Cortex of kidney (tissue), 1 donor: ENCODE measurements at regions not wholly inside any gene's neighbourhood (a gene's known extent, or its start where the extent isn't known, plus 50 kb on each side); places are given as distances from the start of the nearest gene placed in this dataset.

ENCODE experiments used
- DNase-seq: peaks from one replicate; lab custom pipeline; 2025; lab: John Stamatoyannopoulos, UW

DNA sequence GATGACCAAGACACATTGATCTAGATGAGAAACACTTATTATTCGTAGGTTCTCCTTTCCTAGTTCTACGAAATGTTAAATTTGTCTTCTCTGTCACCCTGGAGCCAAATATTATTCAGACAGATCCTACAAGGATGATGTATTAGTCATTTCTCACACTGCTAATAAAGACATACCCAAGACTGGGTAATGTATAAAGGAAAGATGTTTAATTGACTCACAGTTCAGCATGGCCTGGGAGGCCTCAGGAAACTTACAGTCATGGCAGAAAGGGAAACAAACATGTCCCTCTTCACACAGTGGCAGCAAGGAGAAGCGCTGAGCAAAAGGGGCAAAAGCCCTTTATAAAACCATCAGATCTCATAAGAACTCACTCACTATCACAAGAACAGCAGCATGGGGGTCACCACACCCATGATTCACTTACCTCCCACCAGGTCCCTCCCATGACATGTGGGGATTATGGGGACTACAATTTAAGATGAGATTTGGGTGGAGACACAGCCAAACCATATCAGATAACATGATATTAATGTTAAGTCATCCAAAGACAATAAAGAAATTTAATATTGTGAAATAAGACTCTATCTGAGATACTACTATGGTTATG is 1248.8 kb upstream of the SLC10A2 start:
- no peak for DNase-seq

- no peak for DNase-seq
Measured at GRCh38 chr13:104314321-104314720, 1248.1 kb upstream of the SLC10A2 start.

DNA sequence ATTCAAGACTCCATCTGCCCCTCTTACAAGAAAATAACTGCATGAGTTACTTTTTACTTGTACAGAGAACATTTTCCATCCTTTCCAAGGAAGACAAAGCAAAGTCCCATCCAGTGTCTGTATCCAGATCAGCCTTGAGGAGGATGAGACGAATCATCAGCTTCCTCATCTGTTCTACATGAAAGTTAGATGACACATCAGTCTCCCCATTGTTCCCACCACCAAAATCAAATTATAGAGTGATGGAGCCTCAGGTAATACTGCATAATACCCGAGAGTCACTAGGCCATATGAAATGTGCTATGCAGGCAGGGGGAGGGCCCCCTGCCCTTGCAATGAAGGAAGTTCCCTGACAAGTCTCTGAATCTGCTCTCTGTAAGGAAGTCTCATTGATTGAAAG is 1244.6 kb upstream of the SLC10A2 start:
- no peak for DNase-seq

DNA sequence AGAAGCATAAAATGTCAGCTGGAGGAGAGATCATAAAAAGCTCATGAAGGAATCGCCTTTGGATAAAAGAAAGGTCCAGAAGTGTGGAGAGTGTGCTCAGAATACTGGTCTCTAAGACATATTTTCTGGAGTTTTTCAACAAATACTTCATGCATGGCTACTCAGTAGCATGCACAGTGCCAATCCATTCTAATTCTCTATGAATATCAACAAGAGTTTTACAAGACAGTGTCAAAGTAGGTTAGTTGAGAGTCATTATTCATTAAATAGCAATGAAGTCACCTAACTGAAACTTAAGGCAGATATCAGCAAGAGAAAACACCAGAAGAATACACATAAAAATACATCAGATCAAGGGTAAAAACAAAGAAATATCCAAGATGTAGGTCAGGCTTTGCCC is 1243.2 kb upstream of the SLC10A2 start:
- DNase-seq = no peak

- no peak for DNase-seq
Measured at GRCh38 chr13:104301171-104301975, 1235.2 kb upstream of the SLC10A2 start.

DNA sequence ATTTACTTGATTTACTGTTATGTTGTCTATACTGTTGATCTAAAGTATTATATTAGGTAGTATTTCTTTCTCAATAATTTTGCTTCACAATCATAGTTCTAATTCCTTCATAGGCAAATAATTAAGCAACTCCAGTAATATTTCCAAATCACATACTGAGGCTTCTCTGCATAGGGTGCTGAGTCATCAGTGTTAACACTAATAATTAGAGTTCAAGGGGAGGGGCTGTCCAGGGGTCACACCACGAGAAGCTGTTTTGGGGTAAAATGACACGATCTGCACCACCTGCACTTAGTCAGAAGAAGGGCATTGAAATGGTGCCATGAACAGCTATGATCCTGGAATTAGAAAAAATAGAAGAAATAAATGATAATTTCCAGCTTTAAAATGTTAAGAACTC is 1230.9 kb upstream of the SLC10A2 start:
- DNase-seq = no peak

DNA sequence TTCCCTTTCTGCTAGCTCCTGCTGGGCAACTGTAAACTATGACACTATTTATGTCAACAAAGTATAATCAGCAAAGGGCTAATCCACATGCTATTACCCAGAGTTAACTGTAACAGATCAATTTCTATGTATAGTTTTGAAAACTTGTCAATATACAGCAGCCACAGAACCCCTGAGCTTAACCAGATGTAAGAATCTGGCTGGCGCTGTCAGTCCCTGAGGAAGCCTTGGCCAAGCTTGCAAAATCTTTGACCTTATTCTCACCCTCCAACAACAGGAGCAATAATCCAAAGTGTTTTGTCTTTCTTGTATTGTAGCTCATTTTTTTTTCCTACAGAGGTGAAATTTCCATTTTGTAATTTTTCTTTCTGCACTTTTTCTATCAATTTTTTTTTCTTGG is 1230.1 kb upstream of the SLC10A2 start:
- DNase-seq = no peak

GRCh38 chr13:104295537-104295936 is 1229.3 kb upstream of the SLC10A2 start:
- DNase-seq = no peak

GRCh38 chr13:104289400-104289799 is 1223.2 kb upstream of the SLC10A2 start:
- no peak for DNase-seq

DNA sequence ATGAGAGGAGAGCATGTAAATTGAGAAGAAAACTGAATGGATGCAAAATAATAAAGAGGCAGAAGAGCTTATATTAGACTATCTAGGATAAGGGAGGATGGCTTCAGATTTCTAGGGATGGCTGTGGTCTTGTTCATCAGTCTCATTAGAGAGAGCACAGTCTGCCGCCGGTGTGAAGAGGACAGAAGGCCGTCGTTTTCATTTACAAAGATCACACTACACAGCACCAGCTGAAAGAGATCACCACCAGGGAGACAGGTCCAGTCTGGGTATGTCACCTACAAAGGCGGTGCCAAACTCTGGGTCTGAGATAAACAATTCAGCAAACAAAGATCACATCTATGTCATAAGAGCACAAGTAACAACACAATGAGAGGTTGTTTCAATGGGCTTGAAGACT is 1222.3 kb upstream of the SLC10A2 start:
- DNase-seq = no peak

GRCh38 chr13:104286566-104287290 is 1220.5 kb upstream of the SLC10A2 start:
- no peak for DNase-seq

- DNase-seq = no peak
Measured at GRCh38 chr13:104281910-104282309, 1215.7 kb upstream of the SLC10A2 start.

GRCh38 chr13:104270731-104271130 is 1204.5 kb upstream of the SLC10A2 start:
- DNase-seq = no peak

DNA sequence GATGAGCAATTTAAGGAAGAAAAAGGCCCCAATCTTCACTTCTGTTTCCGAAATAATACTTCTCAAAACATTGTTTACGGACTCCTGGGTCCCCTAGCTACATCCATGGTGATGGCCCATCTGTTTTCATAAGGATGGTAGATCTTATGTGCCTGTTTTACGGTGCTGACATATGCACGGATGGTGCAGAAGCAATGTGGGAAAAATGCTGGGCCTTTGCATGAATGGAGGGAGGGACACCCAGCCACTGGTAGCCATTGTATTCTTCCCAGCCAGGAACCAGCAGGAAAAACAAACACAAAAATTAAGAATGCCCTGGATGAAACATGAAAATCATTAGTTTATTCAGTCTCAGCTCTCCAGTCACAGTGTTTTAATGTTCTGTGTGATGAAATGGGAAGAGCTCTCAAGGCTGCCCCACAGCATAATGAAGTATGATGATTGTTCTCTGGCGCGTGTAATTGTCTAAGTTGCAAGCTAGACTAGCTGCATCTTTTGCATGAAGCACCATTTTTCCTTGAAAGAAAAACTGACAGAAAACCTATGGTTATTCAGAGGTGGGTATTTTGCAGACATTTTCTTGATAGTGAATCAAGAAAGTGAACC is 1201.1 kb upstream of the SLC10A2 start:
- DNase-seq = no peak

GRCh38 chr13:104256701-104257100 is 1190.5 kb upstream of the SLC10A2 start:
- DNase-seq = no peak

- DNase-seq = no peak
Measured at GRCh38 chr13:104253063-104253680, 1187.0 kb upstream of the SLC10A2 start.

GRCh38 chr13:104251931-104252330 is 1185.7 kb upstream of the SLC10A2 start:
- no peak for DNase-seq

- DNase-seq = no peak
Measured at GRCh38 chr13:104246955-104247354, 1180.7 kb upstream of the SLC10A2 start.

DNA sequence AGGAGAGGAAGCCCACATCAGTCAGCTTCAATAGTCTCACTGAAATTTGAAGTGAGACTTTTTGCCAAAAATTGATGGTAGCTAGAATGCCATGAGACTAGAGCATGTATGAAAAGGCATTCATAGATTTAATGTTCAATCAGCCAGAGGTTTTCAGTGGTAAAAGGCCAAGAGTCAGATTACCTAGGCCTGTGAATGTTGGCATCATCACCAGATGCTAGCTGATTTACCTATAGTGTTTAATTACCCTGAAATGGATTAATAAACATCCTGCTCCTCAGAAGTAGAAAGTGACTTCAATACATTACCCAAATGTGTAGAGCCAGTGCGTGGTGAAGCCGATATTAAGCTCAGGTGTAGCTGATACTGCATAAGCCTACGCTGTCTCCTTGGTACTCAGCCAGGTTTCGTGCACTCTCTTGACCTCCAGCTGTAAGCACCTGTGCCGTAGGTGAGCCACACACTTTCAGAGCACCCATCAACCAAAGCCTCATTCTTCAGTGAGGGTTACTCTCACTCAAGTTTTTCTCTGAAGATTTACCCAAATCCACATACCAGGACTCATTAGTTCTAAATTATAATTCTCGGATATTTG is 1140.3 kb upstream of the SLC10A2 start:
- DNase-seq = no peak

DNA sequence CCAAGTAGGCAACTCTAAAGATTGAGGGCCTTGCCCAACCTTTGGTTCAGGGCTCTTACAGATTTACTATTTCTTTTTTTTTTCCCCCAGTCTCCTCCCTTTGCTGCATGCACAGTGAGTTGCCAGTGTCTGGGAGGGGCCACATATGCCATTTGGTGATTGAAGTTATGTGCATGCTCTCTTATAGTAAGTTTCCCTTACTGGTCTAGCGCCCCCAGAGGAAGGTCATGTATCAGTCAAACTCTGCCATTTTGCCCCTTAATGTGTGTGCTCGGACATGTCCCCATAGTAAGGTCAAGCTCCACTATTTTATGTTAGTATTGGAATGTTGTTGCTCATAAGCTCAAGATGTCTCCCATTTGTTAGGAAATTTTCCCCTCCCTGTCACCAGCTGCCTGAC is 1138.0 kb upstream of the SLC10A2 start:
- no peak for DNase-seq

DNA sequence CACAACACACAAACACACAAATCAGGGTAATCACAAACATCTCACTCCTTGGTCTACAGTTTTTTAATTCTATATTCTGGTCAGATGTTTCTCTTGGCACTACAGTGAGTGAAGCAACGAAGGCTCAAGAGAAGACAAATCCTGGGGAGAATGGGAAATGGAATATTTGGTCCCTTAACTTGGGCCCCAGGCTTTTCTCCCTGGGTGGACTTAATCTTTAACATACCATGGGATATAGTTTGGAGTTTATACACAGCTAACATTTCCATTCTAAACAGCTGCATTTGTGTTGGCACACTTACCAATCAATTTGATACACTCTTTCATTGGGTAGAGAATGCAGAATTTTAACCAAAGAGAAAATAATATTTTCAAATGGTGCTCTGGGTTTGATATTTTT is 1132.6 kb upstream of the SLC10A2 start:
- no peak for DNase-seq

- no peak for DNase-seq
Measured at GRCh38 chr13:104196611-104197010, 1130.4 kb upstream of the SLC10A2 start.
